ENCODE measurements at regions not wholly inside any gene's neighbourhood (a gene's known extent, or its start where the extent isn't known, plus 50 kb on each side); places are given as distances from the start of the nearest gene placed in this dataset.

- no peak for DNase-seq
Observed at GRCh38 chr7:33701189-33701740, 204.1 kb upstream of the BMPER start.

DNA sequence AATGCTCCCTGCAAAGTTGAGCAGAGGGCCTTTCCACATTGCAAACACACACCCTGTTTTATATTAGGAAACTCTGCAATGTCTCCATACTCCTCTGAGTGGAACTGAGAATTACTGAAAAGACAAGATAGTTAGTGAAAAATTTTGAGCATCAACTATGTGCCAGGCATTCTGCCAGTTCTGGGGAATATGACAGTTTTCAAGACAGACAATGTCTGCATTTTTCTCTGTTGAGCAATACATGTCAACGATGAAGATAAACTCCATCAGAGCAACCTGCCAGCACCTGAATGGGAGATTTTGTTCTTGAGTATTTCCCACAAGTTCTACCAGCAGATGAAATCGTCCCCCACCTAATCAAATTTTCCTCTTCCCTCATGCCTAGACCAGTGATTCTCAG lies 203.4 kb upstream of the BMPER start:
- DNase-seq, result no peak

GRCh38 chr7:33702514-33703054 lies 202.8 kb upstream of the BMPER start:
- DNase-seq, result no peak

DNA sequence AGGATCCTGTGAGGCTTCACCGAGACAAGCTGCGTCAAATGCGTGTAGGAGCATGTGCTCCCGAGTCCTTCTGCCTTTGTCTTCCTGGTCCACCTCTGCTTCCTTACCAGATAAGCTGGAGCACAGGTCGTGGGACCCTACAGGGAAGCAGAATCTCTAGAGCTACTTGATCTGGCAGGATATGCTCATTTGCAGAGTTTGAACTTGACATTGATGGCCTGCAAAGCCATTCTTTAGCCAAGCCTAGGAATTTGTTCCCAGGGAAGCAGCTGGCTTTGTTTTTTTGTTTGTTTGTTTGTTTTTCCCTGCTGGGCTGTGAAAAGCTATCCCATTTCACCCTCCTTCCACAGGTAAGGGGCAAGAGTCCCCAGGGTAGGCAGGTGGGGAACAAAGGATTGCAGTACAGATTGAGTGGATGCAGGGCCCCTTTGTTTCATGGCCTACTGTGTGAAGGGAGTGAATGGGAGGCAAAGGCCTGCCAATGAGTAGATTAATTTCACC lies 200.0 kb upstream of the BMPER start:
- no peak for DNase-seq

GRCh38 chr7:33706186-33706585 lies 199.2 kb upstream of the BMPER start:
- no peak for DNase-seq

- DNase-seq, result no peak
Observed at GRCh38 chr7:33706771-33707200, 198.6 kb upstream of the BMPER start.

- no peak for DNase-seq
Observed at GRCh38 chr7:33707427-33707826, 197.9 kb upstream of the BMPER start.

DNA sequence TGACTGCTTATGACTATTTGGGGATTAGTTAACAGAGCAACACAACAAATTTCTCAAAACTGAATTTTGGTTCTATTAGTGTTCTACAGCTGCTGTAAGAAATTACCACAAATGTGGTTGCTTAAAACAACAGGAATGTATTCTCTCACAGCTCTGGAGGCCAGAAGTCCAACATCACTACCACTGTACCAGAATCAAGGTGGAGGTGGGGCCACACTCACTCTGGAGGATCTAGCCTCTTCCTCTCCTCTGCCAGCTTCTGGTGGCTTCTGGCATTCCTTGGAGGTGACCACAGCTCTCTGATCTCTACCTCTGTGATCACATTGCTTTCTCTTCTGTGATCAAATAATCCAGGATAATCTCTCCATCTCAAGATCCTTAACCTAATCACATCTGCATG lies 194.7 kb upstream of the BMPER start:
- no peak for DNase-seq

DNA sequence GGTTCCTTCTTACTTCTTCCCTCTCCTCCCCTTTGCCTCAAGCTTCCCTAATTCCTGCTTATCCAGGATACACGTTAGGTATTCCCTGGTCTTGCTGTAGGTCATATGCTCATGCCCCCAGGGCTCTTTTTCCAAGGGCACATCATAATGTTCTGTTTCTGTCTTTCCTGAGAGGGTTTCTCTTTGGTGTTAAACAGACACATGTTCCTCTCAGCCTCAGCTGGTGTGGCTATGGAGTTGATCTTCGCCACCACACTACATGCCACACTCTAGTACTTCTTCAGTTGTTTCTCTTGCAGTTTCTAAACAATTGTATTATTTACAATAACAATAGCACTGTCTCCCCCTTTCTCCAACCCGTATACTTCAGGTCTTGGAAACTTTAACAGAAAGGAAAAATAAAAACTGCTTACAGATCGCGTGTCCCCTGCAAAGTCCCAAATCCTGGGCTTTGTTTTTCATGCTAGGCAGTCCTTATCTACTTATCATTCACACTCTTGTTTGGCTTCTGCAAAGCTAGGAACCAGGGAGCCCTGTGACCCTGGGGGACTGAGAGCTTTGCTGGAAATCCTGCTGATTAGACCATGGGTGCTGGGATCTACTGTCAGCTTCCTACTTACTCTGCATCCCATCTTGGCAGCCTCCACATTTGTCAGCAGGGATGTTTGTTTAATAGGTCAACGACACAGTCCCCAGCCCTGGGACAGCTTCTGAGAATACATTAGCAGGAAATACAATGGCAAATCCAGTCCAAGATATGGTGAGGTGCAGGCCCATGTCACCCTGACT lies 193.9 kb upstream of the BMPER start:
- DNase-seq, result no peak

GRCh38 chr7:33712020-33712414 lies 193.3 kb upstream of the BMPER start:
- DNase-seq, result no peak

DNA sequence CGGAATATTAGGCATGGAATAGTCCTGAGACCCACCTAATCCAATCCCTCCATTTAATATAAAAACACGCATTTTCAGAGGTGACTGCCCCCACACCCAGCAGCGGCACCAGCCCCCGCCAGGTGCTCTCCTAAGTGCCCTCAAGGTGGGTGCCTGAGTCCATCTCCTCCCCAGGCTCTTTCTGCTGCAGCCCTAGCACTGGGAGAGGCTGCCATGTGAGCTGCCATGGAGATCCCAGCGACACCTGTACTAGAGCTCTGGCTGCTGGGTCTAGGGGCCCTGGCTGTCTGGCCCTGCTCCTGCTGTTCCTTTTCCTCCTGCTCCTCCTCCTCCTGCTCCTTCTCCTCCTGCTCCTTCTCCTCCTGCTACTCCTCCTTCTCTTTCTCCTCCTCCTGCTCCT lies 191.1 kb upstream of the BMPER start:
- no peak for DNase-seq

DNA sequence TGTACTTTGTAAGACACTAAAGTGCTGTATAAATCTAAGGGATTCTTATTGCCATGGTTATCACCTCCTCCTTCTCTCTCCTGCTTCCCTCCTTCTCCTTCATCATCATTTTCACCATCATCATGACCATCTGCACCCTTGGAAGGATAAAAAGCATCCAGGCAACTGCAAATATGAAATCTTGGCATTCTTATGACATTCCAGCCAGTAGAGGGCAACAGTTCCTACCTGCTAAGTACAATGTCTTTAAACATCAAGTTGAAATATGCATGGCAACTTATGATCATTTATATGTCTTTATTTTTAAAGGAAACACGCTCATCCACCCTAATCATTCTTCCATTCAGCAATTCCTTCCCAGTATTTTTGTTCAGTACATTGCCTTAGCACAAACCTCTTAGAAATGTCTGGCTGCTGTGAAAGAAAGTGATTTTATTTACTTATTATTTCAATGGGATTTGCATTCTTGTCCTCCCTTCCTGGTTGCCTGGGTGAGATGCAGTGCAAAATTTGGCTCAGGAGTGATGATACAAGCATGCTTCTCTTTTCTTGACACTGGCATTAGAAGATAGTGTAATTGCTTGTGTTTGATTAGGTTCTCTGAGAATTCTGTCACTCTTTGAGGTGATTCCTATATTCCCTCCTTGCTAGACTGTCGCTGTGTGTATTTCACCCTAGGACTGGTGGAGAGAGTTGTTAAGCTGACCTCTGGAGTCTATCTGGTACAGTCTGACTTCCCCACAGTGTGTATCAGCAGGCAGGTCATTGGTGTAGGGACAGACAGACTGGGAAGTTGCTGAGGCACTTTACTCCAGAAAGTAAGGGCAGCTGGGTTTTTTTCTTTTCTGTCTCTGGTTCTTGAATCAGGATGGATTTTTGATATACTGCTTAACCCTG lies 188.5 kb upstream of the BMPER start:
- DNase-seq, result no peak

DNA sequence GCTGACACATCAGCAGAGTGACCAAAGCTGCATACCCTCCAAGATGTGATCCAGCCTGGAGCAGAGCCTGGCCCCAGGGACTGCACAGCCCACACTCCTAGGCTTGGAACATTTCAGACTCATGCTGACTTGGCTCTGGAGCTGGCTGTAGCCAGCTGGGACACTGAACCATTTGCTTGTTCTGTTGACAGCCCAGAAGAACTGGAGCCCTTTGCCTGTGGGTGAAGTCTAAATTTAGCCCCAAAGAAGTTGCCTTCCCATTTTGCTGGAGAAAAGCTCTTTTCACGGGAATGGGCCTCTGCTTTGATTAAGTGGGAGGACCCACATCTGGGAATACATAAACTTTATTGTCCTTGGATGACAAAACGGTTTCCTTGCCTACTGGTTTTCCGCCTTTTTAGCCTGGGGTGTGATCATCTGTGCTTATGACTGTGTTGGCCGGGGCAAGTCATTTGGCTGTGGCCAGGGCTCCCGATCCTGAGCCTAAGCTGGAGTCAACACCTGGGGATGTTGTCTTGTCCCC lies 186.2 kb upstream of the BMPER start:
- no peak for DNase-seq

- no peak for DNase-seq
Observed at GRCh38 chr7:33720139-33720538, 185.2 kb upstream of the BMPER start.

GRCh38 chr7:33720870-33721269 lies 184.5 kb upstream of the BMPER start:
- no peak for DNase-seq

GRCh38 chr7:33721895-33722294 lies 183.4 kb upstream of the BMPER start:
- no peak for DNase-seq

GRCh38 chr7:33722383-33723101 lies 182.8 kb upstream of the BMPER start:
- peak; percentile 22 for DNase-seq

GRCh38 chr7:33724201-33724600 lies 181.1 kb upstream of the BMPER start:
- no peak for DNase-seq

- DNase-seq, result no peak
Observed at GRCh38 chr7:33725111-33726025, 180.0 kb upstream of the BMPER start.

DNA sequence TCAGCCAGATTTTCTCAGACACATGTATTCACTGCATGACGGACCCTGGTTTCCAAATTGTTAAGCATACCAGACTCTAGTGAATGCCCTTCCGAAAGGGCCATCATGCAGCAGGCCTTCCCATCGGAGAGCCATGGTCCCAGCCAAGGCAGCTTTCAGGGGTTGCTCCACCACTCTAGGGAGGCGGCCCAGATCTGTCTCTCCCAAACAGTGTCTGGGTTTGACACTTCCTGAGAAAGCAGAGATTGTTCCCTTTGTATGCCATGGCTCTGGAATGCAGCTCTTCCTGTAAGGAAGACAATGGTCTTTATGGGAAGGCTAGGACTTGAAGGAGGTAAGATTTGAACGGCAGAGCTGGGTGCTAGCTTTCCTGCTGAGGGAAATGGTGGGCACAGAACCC lies 178.8 kb upstream of the BMPER start:
- DNase-seq, result no peak

- no peak for DNase-seq
Observed at GRCh38 chr7:33727315-33727714, 178.0 kb upstream of the BMPER start.

Data from GOT3 (cell line).